ENCODE measurements at regions not wholly inside any gene's neighbourhood (a gene's known extent, or its start where the extent isn't known, plus 50 kb on each side); places are given as distances from the start of the nearest gene placed in this dataset.

DNA sequence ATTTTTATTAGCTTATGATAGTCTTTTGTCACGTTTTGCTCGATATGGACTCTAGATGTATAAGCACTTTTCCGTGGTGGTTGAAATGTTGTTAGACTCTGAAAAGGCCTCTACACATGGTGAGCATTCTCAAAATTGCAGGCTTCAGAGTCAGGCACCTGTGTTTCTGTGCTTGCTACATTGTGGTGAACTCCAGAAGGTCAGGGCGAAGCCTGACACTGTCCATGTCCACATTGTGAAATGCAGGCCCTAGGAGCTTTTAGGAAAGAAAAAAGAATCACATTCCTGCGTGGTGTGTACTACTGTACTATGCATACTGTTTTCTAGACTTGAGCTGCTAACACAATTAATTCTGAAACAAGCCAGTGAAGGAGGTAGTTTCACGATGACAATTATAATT lies 86.3 kb downstream of the HS3ST1 start:
- DNase-seq (no peak), ATAC-seq (no peak)
- no peaks in the 10 kb centered on the region for H3K9me3 ChIP-seq
- no peaks in the 10 kb centered on the region for H3K4me1 ChIP-seq
- intact Hi-C loops (cut with DNase I; ENCODE audit: low total_unique reads) (no loop called here), in situ Hi-C loops (cut with MboI; ENCODE audit: low sequenced_read_pairs in 4 of 4) (no loop called here)
- no peaks in the 10 kb centered on the region for H3K27me3 ChIP-seq
- H3K27ac ChIP-seq = no peak overlapping the region
- no peak for TF ChIP-seq POLR2A (IDR thresholded peaks at IDR 0.05)
- no peak overlapping the region for H3K4me3 ChIP-seq
- no peaks in the 10 kb centered on the region for H3K36me3 ChIP-seq

DNA sequence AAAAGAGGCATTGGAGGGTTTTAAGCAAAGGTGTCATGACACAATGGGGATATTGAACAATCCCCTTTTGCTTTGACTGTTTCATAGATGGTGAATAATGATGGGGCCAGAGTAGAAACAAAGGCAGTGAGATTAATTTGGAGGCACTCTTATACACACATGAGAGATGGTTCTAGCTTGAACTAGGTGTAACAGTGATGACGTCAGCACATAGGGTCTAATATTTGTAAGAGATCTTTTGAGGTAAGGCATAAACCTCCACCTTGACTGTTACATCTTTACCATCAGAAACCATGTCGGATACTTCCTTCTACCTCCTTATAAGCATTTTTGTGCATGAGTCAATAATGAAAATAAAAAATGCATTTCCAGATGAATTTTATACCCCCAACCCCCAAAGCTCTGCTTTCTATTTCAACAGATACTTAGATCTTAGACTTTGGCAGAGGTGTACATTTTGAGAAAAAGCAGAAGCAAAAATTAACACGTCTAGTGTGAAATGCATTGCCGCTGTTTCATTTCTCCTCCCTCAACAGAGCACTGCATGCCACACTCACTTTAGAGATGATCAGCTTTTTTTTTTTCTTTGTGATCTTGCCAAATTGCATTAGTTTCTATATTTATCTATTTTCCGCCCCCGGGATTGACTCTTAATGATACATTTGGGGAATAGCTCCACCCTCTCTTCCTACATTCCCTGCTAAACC lies 87.2 kb downstream of the HS3ST1 start:
- DNase-seq = no peak
- H3K36me3 ChIP-seq = no peaks in the 10 kb centered on the region
- H3K27me3 ChIP-seq = no peaks in the 10 kb centered on the region
- no peaks in the 10 kb centered on the region for H3K4me1 ChIP-seq
- no peak for ATAC-seq
- TF ChIP-seq POLR2A (IDR thresholded peaks at IDR 0.05) = no peak
- TF ChIP-seq, protein P1, sequence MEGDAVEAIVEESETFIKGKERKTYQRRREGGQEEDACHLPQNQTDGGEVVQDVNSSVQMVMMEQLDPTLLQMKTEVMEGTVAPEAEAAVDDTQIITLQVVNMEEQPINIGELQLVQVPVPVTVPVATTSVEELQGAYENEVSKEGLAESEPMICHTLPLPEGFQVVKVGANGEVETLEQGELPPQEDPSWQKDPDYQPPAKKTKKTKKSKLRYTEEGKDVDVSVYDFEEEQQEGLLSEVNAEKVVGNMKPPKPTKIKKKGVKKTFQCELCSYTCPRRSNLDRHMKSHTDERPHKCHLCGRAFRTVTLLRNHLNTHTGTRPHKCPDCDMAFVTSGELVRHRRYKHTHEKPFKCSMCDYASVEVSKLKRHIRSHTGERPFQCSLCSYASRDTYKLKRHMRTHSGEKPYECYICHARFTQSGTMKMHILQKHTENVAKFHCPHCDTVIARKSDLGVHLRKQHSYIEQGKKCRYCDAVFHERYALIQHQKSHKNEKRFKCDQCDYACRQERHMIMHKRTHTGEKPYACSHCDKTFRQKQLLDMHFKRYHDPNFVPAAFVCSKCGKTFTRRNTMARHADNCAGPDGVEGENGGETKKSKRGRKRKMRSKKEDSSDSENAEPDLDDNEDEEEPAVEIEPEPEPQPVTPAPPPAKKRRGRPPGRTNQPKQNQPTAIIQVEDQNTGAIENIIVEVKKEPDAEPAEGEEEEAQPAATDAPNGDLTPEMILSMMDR (IDR thresholded peaks at IDR 0.05 in 4 of 5, conservative IDR thresholded peaks at IDR 0.05 in 1 of 5) = no peak
- intact Hi-C loops (cut with DNase I; ENCODE audit: low total_unique reads) (no loop called here), in situ Hi-C loops (cut with MboI; ENCODE audit: low sequenced_read_pairs in 4 of 4) (no loop called here)
- no peak overlapping the region for H3K4me3 ChIP-seq
- no peaks in the 10 kb centered on the region for H3K9me3 ChIP-seq
- H3K27ac ChIP-seq = no peak overlapping the region

DNA sequence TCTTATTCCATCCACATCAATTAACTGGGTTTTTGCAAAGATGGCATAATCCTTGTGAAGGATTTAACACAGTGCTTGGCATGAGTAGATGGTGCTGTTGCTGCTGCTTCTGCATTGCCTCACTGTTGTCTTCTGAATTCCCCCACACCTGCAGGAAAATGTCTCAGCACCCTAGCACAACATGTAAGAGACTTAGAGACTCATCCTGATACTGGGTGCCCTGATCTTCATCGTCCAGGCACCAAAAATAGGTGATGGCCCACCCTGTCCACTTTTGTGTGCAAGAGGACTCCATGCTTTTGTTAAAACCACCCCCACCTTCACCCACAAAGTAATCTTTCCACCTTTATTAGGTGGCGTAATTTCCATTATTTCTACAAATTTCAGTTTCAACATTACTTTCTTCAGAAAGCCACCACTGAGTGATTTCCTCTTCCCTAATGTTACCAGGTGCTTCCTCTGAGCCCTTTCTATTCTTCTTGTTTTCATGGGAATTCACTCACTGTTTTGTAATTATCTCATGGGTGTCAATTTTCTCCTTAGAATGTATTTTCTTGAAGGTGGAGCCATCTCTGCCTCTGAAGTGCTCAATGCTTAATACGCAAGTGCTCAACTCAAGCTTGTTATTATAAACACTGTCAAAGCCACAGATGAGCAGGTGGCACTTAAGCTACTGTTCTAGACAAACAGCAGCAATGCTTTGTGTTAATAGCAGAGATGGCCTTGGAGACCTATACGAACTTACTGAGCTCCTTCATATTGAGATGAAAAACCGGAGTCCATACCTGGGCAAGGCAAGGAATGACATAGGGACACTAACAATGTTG lies 89.5 kb downstream of the HS3ST1 start:
- no peak for TF ChIP-seq POLR2A (IDR thresholded peaks at IDR 0.05)
- TF ChIP-seq, protein P1 (IDR thresholded peaks at IDR 0.05 in 4 of 5, conservative IDR thresholded peaks at IDR 0.05 in 1 of 5) = no peak
- in situ Hi-C loops (cut with MboI; ENCODE audit: low sequenced_read_pairs in 4 of 4) = no loop called here
- DNase-seq = no peak

DNA sequence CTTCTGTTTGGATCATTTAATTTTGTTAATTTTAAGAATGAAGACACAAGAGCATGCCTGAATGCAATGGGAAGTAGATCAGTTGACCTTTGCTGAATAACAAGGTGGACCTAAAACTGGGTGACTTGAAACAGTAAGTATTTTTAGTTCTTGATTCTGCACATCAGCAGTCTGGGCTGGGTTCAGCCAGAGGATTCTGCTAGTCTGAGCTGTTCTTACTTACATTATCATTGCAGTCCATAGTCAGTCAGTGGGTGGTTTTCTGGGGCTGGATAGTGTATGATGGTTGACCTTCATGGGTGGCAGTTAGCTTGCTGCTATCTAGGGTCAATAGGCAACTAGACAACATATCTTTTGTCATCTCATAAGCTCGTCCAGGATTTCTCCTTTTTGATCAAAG lies 91.4 kb downstream of the HS3ST1 start:
- ATAC-seq (no peak), DNase-seq (no peak)
- no peaks in the 10 kb centered on the region for H3K27me3 ChIP-seq
- no peaks in the 10 kb centered on the region for H3K4me1 ChIP-seq
- TF ChIP-seq POLR2A (IDR thresholded peaks at IDR 0.05) = no peak
- TF ChIP-seq, protein P1 (IDR thresholded peaks at IDR 0.05 in 4 of 5, conservative IDR thresholded peaks at IDR 0.05 in 1 of 5) = no peak
- H3K4me3 ChIP-seq = peak overlapping the region in 3 of 4 donors; percentile 8 to 14 (median 14)
- no peaks in the 10 kb centered on the region for H3K9me3 ChIP-seq
- H3K27ac ChIP-seq = peak overlapping the region in 1 of 4 donors; percentile 36
- in situ Hi-C loops (cut with MboI; ENCODE audit: low sequenced_read_pairs in 4 of 4) (no loop called here), intact Hi-C loops (cut with DNase I; ENCODE audit: low total_unique reads) (no loop called here)
- H3K36me3 ChIP-seq = no peaks in the 10 kb centered on the region

More for the DNA sequence above, 89.5 kb downstream of the HS3ST1 start:
- no peak for ATAC-seq
- H3K9me3 ChIP-seq = no peaks in the 10 kb centered on the region
- no peaks in the 10 kb centered on the region for H3K27me3 ChIP-seq
- H3K4me3 ChIP-seq = no peak overlapping the region
- H3K4me1 ChIP-seq = no peaks in the 10 kb centered on the region
- intact Hi-C loops (cut with DNase I; ENCODE audit: low total_unique reads) = loop anchor here (1.0 kb wide), 1 partner anchor 28 kb away; no protein-coding TSS in a partner anchor
- no peaks in the 10 kb centered on the region for H3K36me3 ChIP-seq
- H3K27ac ChIP-seq = no peak overlapping the region

DNA sequence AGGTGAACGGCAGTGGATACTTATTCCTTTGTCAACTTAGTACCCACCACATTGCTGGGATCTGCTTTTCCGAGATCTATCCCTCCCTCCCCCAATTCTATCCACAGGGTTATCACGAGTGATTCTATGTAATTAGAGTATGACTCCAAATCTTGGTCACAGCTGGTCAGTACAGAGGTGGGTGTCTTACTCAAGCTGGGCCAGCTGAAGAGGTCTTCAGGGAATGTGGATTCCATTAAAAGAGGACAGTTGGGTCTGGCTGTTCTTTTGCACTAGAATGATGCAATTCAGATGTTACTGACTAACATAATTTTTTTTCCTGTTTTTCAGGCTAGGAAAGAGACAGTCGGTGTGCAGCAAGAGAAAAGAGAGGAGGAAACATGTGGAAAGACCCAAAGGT lies 92.3 kb downstream of the HS3ST1 start:
- in situ Hi-C loops (cut with MboI; ENCODE audit: low sequenced_read_pairs in 4 of 4) (no loop called here), intact Hi-C loops (cut with DNase I; ENCODE audit: low total_unique reads) (no loop called here)
- DNase-seq = peak; percentile 17 to 45
- peak overlapping the region in 3 of 4 donors; percentile 8 to 14 (median 14) for H3K4me3 ChIP-seq
- H3K27ac ChIP-seq = no peak overlapping the region
- H3K36me3 ChIP-seq = no peaks in the 10 kb centered on the region
- H3K4me1 ChIP-seq = no peaks in the 10 kb centered on the region
- no peaks in the 10 kb centered on the region for H3K9me3 ChIP-seq
- no peaks in the 10 kb centered on the region for H3K27me3 ChIP-seq
- peak; percentile 86 to 88 for ATAC-seq
- TF ChIP-seq POLR2A (IDR thresholded peaks at IDR 0.05) = no peak
- TF ChIP-seq, protein P1 (IDR thresholded peaks at IDR 0.05 in 4 of 5, conservative IDR thresholded peaks at IDR 0.05 in 1 of 5) = no peak

All from gastrocnemius medialis (tissue), 4 donors.